ENCODE measurements at regions not wholly inside any gene's neighbourhood (a gene's known extent, or its start where the extent isn't known, plus 50 kb on each side); places are given as distances from the start of the nearest gene placed in this dataset.

DNA sequence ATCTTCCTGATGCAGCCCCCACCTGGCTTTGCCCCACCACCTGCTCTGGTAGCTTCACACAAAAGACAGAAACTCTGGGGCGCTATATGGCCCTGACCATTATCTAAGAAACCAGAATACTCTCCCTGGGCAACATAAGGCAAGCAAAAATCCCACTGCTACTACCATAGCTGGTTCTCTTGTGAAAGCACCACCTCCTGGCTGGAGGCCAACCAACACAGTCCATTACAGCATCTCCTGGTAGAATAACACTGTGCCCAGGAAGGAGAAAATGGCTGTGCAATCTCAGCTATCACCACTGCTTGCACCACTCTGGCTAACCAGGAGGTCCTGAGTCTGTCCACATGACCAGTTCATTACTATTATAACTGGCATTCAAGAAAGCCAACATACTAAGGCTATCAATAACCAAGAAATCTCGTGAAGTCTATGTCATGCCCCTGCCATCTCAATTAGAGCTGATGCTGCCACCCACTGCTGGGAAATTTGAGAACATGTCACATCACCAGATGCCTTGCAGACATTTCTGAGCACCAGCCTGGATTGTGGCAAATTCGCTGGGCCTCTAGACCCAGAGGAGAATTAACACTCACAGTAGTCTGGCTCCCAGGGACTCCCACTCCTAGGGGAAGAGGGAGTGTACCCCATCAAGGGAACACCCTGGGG, 1114.8 kb downstream of the ROBO2 start:
- DNase-seq, result no peak

DNA sequence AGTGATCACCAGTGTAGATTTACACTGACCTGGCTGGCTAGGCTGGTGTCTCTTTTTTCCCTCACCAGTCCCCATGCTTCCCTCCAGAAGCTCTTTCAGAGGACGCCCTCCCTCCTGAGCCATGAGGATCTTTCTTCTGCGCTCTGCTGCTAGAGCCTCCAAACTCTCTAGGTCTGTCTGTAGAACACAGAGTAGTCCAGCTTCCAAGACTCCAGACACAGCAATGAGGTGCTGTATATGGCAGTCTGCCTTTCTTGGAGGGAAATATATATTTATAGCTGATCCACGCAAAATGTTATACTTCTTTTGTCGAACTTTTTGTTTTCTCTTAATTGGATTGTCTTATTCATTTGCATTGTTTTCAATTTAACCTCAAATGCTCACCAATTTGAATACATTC, 1121.8 kb downstream of the ROBO2 start:
- no peak for DNase-seq

DNA sequence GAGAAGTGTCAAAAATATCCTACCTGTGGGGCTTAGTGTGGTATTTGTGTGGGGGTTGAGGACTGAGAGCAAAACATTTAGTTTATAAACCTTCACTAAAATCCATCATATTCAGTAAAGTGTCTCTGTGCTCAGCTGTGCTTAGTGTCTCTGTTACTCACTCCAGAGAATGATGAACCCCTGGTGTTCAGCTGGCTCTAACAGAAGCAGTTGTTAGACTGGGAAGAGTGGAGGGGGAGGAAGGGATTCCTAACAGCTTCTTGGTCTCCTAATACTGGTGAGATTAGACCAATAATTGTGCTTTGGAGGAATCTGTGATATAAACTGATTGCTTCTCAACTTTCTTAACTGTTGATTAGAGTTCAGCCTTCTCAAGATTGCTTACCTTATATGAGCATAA, 1123.5 kb downstream of the ROBO2 start:
- no peak for DNase-seq

DNA sequence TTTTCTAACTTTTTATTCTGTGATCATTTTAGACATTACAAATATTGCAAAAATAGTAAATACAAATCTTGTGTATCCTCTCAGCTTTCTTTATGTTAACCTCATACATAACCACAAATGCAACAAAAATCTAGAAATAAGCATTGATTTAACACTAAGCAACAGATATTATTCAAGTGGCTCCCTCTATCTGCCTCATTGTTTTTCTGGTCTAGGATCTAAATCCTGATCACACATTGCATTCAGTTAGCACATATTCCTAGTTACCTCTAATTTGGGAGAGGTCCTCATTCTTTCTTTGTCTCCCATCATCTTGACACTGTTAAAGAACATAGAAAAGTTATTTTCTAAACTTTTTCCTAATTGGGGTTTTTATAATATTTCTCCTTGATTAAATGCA, 1126.0 kb downstream of the ROBO2 start:
- no peak for DNase-seq

DNA sequence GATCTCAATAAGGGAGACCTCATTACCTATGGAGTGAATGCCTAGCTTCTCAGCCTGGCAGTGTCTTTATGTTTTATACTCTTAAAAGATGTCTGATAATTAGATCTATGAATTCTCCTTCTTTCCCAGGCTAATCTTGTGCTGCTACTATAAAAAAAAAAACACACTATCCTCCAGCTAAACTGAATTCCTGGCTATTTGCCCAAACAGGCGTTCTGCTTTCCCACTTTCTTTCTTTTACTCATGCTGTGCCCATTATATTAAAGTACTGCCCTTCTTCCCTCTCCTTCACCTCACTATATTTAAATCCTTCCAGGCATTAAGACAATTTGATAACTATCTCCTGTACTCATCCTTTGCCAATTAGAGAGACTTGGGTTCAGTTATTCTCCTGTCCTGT, 1134.9 kb downstream of the ROBO2 start:
- DNase-seq, result no peak

DNA sequence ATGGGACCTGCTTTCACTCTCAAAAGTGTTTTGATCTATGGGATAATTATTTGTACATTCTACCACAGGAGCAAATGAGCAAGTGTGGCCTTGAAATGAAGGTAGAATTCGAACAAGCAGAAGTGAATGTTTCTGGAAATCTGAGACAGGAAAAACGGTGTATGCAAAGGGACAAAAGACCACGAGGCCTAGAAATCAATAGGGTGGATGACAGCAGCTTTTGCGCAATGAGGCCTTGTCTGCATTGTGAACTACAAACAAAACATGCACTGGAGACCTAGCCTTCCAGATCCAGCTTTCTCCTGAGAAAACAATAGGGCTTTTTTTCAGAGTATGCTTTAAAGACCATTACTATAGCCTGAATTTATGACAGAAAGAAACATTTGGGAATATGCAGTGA, 1137.0 kb downstream of the ROBO2 start:
- no peak for DNase-seq

DNA sequence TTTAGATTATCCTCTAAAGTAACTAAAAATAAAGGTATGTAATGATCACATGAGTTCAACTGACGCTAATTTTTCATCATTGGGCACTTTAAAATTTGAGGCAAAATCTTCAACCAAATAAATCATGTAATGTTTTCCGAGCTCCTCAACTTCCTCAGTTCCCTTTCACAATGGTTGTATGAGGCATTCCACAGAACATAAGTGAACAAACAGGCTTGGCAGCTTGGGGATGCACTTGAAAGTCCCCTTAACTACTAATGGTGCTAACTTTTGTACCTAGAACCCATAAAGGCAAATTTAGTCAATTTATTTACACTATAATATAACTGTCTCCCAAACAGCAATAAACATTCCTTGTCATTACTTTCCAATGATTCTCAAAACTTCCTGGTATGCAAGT, 1137.9 kb downstream of the ROBO2 start:
- no peak for DNase-seq

DNA sequence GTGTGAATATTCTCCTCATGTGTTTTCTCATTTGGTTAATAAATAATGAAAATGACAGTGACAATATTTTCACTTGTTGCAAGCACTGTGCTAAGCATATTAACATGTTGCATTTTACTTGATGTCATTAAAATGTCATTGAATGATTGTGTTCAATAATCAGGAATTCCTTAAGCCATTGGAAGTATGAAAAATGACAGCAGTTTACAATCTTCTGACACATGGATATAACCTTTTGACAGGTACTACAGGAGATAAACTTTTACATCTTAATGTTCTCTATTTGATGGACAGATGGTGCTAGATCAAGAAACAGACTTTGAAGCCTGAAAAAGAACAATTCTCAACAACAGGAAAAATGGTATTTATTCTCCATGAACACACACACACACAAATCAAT, 1138.3 kb downstream of the ROBO2 start:
- no peak for DNase-seq

DNA sequence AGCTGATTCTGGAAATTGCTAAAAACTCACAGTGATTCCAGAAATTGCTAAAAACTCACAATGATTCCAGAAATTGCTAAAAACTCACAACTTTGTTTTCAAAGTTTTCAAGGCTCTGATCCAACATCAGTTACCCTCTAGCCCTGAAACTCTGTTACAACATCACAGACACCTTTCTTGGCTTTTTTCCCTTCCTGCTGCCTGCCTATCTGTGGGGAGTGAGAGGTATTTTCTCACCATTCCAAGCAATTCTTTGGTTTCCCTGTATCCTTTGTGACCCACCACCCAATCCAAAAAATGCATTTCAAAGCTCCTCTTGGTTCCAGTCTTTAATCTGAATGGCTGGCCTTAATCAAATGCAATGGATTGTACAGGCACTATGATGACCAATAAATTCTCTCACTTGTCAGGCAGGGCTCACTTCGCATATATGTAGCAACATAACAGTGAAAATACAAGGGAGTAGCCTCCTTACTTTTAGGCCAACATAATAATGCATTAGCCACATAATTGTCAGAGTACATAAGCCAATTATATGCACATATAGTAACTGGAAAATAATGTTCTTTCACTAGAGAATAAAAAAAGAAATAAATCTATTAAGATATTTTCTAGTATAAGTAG, 1139.0 kb downstream of the ROBO2 start:
- no peak for DNase-seq

DNA sequence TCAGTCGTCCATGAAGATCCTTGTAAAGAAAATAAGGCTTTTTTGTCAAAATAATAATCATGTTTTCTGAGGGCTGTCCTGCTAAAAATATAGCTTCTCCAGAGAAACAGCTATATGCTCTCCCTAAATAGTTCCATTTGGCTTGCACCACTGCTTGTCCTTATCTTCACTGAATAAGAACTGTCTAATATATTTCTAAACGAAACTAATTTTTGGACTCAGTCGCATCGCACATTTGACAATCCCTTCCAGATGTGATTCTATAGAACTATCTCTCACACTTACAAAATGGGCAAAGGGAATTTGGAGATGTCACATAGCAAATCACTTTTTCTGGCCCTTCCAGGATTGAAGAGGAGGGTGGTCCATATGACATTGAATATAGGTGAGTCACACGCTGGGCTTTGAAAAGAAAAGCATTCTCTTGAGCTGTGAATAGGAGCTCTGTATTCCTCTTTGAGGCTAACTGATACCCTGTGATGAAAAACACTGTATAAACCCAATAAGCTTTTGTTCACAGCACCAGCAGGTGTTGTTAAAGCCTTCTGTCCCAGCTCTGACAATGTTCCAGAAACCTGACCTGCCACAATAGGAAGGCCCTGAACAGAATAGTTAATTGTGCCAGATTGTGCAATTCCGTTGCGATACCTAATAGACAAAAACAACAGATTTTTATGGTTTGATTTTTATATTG, 1144.2 kb downstream of the ROBO2 start:
- no peak for DNase-seq

DNA sequence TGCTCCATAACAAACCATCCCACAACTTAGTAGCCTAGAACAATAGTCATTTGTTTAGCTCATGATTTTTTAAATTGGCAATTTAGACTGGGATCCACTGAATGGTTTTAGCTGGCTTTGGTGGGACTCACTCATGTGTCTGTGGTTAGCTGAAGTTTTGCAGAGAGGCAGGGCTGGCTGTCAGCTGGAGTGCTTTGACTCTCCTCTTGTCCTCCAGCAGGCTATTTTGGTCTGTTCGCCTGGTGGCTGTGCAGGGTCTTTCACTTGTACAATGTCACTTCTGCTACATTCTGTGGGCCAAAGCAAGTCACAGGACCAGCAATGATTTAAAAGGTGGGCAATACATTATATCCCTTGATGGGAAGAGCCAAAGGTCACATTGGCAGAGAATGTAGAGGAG, 1146.5 kb downstream of the ROBO2 start:
- DNase-seq, result no peak

DNA sequence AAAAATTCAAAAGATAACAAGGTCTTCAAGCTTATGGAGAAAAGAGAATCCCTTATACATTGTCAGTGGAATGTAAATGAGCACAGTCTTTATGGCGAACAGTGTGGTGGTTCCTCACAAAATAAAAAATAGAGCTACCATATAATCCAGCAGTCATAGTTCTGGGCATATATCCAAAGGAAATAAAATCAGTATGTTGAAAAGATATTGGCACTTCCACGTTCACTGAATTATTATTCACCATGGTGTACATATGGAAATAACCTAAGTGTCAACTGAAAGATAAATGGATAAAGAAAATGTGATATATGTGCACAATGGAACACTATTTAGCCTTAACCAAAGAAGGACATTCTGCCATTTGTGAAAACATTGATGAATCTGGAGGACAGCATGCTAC, 1161.2 kb downstream of the ROBO2 start:
- DNase-seq, result no peak

DNA sequence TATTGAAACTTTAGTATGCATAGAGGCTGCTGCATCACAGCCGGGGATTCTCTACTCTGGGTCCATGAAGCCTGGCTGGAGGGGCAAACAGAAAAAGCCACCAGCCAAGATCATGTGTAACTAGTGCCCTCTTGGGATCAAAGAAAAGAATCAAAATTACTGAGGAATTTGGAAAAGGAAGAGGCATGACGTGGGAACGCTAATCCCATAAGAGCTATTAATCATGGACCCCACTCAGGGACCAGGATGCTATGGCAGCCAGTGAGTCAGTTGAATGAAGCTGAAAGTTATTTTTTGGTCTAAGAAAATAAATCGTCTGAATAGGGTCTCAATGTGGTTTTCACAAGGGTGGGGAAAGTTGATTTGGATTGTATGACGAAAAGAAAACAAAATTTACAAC, 1165.1 kb downstream of the ROBO2 start:
- DNase-seq, result peak; percentile 17

DNA sequence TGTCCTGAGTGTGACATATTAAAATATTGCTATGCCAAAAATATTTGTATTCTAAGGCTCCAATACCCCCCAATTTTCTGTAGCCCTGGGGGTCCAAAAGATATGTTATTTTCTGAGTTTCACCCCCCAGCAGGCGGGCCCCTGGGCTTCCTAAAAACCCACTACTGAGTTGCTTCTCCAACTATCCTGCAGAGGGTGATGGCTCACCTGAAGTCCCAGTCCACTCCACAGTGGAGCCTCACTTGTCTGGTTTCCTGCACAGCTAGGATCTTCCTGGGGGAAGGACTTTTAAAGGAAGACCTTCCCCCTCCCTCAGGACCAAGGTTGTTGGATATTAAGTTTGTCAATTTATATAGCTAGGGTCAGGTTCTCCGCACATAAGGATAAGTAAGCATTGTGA, 1181.4 kb downstream of the ROBO2 start:
- DNase-seq, result no peak

DNA sequence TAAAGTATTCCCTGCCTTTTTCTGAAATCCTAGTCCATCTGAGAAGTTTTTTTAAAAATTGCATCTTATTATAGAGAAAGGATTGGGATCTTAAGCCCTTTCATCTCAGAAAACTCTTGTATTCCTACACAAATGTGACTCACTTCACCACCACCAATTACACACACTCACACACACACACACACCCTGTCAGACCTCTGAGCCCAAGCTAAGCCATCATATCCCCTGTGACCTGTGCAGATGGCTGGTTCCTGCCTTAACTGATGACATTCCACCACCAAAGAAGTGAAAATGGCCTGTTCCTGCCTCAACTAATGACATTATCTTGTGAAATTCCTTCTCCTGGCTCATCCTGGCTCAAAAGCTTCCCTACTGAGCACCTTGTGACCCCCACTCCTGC, 1181.9 kb downstream of the ROBO2 start:
- peak; percentile 14 for DNase-seq

DNA sequence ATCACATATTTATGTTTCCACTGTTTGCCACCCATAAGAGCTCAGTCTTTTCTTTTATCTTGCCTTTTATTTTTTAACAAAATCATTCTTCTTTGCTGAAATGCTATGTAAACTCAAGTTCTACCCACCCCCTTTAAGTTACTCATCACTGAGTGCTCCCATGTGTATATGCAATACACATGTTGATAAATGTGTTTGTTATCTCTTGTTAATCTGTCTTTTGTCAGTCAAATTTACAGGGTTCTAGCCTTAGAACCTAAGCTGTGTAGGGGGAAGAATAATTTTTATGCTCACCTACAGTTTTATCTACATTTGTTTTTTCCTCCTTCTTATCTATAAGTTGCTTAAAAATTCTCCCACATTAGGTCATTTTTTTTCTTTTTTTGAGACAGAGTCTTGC, 1195.9 kb downstream of the ROBO2 start:
- DNase-seq, result peak; percentile 76

DNA sequence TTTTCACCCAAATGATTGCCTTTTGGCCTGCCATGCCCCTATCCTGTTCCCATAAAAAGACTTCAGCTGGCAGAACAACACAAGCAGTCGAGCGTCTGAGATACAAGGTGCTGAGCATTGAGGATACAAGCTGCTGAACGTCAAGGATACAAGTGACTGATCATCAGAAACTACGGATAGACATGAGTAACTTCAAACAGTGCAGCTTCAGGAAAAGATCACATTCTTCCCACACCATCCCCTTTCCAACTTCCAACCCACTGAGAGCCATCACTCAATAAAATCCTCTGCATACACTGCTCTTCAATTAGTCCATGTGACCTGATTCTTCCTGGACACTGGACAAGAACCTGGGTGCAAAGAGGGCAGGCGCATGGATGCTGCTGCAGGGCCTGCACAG, 1198.9 kb downstream of the ROBO2 start:
- DNase-seq, result no peak

DNA sequence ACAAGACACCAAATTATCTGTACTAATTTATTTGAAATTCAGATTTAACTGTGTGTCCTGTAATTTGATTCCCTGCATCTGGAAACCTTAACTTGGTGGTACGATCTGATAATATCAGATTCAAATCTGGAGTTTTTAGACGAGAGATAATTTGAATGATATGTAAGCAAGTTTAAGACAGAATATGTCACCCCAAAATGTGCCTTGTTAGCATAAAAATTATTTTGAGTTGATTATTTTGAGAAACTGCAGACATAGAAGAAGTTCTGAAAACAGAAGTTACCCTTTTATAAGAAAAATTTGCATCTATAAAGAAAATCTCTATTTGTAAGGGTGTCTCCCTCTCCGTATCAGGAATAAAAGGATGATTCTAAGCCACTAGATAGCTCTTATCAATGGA, 1202.8 kb downstream of the ROBO2 start:
- DNase-seq, result no peak

DNA sequence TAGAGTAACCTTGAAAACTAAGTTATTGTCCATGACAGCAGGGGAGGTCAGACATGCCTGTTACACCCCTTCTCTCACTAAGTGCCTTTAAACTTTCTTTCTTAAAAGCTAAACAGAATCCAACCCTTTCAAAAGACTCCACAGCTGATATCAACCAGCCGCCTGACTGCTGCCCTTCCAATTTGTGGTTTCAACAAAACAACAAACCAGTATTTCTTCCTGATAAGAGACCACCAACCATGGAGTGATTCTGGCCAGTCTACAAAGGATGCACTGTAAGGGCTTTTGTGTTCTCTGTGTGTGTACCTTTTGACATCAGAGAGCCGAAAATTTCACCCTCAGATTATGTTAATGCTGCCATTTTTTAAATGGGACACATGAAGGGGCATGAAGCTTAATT, 1204.2 kb downstream of the ROBO2 start:
- DNase-seq, result no peak

DNA sequence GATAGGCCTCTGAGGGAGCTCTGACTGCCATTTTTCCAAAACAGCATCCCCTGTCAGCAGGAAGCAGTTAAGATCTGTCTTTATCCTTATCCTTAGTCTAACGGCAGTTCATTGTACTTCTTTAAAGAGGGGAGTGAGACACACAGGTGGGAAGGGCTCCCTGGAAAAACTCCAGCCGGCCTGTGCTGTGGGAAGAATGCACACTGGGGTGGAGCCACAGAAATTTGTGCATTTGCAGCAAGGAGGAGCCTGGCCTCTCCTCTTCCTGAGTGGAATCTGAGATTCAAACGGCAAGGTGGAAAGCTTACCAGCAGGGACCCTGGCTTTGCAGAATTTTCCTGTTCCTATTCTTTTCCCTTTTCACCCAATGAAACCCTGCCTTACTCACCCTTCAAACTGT, 1209.4 kb downstream of the ROBO2 start:
- no peak for DNase-seq

DNA sequence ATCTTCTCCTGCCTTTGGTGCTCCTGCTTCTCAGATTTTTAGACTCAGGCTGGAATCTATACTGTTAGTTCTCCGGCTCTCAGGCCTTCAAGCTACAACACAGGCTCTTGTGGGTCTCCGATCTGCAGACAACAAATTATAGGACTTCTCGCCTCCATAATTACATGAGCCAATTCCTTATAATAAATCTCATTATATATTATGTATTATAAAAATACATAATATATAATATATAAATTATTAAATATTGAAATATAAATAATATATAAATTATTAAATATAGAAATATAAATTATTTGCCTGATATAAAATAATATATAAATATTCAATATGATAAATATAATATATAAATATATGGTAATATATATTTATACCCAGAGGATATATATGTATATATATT, 1214.0 kb downstream of the ROBO2 start:
- DNase-seq, result no peak

DNA sequence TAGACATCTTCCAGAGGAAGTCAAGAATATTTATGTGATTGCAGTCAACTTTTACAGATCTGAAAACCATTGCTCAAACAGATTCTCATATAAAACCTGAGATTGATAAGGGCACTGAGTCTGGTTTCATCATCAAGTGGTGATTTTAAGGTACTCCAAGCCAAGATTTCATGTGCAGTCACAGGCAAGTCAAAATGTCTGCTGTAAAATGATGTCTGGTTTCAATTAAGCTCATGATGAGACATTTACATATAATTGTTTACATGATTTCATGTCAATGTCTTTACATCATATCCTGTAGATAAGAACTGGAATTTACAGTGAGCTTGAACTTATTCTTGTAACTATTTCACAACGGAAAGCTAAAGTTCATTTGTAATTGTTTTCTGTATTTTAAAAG, 1215.5 kb downstream of the ROBO2 start:
- peak; percentile 63 for DNase-seq

DNA sequence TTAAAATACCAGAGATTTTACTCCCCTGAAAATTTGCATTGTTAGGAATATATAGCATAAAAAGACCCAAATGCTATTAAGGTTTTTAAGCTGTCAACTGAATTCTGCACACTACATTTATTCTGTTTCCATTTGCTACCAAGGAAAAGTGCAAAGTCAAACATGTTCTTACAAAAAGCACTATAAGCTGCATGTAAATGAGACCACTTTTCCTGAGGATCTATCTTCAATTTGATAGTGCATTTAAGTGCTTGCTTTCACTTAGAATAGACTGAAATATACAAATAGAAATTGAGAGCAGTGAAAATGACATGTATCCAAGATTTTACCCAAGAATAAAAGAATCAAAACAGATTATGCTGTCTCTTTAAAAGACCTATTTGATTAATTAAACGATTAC, 1216.2 kb downstream of the ROBO2 start:
- DNase-seq, result no peak

DNA sequence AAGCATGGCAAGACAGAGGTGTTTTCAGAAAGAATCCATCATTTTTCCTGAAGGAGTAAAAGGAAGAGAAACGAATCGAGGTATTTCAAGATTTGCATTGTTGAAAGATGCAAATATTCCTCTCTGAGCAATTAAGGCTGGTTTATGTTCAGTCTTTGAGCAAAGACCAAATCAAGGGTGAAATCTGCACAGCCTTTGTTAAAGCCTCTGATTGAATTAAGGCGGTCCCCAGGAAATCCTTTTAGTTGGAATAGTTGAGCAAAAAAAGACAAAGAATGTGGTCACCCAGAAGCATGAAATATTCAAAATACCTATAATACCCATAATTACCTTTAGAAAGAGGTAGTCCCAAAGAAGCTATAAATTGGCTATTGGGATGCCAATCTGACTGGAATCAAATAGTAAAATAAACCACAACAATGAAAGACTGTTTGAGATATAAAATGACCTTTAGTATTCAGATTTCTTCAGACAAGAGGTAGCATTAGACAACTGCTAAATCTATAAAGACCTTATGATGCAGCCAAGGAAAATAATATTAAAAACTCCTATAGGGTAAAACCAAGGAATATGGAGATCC, 1218.1 kb downstream of the ROBO2 start:
- DNase-seq, result no peak
